NCI-H524 treated with DMSO at 0.1 percent for 48 hours (cell line): ENCODE measurements at regions not wholly inside any gene's neighbourhood (a gene's known extent, or its start where the extent isn't known, plus 50 kb on each side); places are given as distances from the start of the nearest gene placed in this dataset.

ENCODE experiments used
- DNase-seq: peaks from one replicate; lab custom pipeline; 2025; lab: John Stamatoyannopoulos, UW

GRCh38 chr13:99055281-99055680 lies 77.4 kb upstream of the DOCK9 start:
- no peak for DNase-seq

DNA sequence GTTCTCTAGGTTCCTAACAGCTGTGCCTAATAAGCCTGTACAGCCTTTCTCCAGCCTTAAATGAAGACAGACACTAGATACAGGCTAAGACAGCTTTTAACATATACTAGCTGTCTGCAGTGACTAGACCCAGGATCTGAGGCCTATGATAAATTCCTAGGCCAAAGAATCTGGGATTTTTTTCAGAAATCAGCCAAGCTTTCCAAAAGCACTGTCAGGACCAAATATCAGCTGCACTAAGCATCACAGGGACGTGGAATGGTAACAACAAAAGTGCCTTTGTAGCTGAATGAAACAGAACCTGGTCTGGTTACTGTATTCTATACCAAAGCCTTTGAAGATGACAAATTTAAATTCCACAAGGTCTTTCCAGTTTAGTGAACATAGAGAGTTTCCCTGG lies 77.9 kb upstream of the DOCK9 start:
- DNase-seq = no peak

DNA sequence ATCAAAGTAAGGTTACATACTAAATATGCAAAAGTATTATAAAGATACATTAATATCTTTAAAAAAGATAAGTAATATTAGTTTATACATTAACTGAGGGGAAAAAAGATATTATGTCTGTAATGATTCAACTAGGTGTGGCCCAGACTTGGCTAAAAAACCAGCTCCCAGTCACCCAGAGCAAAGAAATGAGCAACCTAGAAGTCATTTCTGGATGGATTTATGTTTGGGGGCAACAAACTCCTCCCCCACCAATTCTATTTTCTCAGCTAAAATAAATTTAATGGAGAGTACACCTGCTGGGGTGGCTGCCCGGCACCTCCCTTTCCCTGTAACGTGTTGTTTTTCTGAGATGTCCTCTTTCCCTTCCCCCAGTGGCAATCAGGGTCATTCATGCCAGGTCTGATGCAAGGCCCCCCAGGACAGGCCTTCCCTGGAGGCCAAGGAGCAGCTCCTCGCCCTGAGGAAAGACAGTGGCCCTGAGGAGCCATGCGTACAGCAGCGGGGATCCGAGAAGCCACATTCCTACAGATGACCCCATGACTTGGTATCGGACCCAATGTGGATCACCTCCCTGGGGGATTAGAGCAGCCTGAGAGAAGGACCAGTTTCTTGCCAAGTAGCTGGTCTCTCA lies 78.6 kb upstream of the DOCK9 start:
- DNase-seq = no peak

- no peak for DNase-seq
Observed at GRCh38 chr13:99057310-99057975, 79.6 kb upstream of the DOCK9 start.

- DNase-seq = no peak
Observed at GRCh38 chr13:99058527-99059495, 80.9 kb upstream of the DOCK9 start.

DNA sequence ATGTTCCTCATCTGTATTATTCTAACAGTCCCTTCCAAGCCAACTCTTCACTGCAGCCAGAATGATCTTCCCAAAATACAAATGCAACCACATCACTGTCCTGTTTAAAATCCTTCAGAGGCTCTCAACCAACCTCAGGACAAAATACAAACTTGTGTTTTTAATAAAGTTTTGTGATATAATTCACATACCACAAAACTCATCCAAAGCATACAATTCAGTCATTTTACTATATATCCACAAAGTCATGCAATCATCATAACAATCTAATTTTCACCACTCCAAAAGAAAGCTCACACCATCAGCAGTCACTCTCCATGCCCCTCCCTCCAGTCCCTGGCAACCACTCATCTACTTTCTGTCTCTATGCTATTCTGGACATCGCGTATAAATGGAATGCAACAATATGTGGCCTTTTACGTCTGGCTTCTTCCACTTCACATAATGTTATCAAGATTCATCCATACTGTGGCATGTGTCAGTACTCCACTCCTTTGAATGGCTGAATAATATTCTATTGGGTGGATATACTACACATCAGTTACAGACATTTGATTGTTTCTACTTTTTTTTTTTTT lies 81.7 kb upstream of the DOCK9 start:
- DNase-seq = no peak

- DNase-seq = no peak
Observed at GRCh38 chr13:99061411-99061810, 83.5 kb upstream of the DOCK9 start.

- no peak for DNase-seq
Observed at GRCh38 chr13:99062593-99062992, 84.7 kb upstream of the DOCK9 start.

- DNase-seq = no peak
Observed at GRCh38 chr13:99063178-99063577, 85.3 kb upstream of the DOCK9 start.

DNA sequence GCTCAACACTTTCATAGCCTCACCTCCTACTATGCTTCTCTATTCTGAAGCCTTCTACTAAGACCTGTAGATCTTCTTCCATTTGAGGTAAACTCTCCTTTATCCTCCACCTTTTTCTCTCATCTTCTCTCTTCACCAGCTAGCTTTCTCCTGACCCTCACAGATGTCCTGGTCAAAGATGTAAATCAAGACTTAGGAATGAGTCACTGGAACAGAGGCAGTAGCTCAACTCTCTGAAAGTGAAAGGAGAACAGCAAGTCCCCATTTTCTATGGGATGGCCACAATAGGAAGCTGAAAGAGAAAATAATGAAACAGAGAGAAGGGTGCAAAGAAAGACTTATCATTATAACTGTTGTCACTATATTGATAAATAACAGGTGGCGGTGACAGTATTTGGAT lies 86.1 kb upstream of the DOCK9 start:
- no peak for DNase-seq

DNA sequence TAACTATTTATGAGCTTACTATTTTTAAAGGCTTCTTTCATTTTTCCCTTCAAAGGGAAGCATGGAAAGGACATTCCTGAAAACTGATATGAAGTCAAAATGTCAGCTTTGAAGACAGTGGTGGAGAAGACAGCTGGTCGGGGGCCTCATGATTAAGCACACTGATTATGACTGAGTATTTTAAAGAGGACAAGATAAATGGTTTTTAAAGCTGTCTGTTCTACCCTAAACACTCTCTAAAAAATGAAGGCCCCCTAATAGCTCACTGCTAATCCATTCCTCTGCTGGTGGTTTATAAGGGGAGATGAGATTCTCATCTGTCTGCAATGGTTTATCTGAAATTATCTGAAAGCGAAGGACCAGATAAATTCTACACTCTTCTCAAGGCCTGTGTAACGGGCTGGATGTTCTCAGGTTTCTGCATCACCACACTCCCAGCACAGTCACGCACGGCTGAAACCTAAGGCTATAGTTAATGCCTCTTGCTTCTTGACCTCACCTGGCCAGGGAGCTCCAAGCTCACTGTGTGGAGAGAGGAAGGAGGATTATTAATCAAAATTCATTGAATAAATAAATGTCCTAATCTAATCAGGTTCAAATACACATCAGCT lies 86.9 kb upstream of the DOCK9 start:
- peak; percentile 32 for DNase-seq

DNA sequence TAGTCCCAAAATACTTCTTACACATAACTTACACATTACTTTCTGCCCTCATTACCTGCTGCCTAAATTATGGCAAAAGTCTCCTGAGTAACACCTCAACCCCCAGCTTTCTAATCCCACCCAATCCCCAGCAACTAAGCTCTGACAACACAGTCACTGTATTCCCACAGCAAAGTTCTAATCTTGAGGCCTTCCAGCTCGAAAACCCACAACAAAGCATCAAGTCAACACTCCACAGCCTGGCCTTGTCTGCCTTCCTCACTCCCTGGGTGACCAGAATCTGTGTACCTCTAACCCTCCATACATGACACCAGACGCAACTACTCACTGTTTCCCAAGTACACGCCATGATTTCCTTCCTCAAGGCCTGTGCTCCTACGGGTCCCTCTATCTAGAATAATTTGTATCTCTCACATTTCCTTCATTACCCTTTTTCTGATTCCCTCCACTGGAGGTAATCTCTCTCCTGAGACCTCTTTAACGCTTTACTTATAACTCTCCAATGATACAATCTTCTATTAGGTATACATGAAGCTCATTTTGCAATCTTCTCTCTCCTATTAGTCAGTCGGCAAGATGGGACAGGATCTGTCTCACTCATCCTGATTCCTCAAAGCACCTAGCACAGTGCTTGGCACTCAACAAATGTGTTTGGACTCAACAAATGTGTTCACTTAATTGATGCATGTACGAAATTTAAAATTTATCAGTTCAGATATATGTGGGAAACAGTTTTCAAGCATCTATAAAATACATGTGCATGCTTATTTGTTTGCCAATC lies 87.6 kb upstream of the DOCK9 start:
- DNase-seq = no peak

GRCh38 chr13:99066219-99066618 lies 88.4 kb upstream of the DOCK9 start:
- DNase-seq = no peak

DNA sequence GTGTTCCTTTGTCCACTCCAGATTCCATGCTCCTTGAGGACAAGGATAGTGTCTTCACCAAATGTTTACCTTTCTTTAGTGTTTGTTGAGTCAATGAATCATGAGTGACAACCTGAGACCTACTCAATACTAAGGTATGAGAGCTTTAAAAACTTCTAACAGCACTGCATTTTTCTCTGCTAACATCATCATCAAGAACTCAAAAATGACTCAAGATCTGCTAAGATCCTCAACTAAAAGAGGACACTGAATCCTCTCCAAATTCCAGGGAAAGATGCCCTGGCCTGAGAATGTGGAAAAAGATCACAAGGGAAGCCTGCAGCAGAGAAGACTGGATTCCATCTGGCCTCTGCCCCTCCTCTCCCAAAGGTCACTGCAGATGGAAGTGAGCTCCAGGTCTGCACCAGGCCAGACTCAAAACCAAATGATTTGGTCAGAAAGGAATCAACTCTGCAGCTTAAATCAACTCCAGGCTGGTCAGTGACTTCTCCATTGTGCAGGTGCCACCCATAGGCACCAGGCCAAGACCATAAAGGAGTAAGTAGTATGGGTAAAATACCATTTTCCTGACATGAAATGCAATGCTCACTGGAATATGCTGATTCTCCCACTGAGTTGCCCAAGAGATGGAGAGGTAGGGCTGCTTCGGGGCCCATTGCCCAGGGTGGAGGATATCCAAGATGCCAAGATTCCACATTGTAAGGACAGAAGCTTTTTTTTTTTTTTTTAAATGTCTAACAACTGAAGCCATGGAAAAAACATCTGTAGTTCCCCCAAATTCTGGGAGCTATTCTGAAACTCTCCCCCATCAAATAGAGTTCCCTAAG lies 89.5 kb upstream of the DOCK9 start:
- DNase-seq = no peak

- no peak for DNase-seq
Observed at GRCh38 chr13:99071211-99071610, 93.3 kb upstream of the DOCK9 start.

- DNase-seq = no peak
Observed at GRCh38 chr13:99071666-99072065, 93.8 kb upstream of the DOCK9 start.

- DNase-seq = no peak
Observed at GRCh38 chr13:99072356-99072755, 94.5 kb upstream of the DOCK9 start.

DNA sequence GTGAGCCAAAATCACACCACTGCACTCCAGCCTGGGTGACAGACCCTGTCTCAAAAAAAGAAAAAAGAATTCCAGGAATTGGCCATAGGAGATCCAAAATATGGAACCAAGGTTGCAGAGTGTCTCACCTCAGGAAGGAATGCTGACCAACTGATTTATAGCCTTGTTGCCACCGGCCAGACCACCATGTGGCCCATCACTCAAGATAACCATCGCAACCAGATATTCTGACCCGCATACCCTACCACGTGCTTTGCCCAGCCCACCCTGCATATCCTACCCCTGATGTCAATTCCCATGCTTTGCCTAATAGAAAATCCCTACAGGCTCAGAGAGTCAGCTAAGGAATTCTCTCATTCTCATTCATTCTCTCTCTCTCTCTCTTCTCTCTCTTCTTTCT lies 95.1 kb upstream of the DOCK9 start:
- no peak for DNase-seq

DNA sequence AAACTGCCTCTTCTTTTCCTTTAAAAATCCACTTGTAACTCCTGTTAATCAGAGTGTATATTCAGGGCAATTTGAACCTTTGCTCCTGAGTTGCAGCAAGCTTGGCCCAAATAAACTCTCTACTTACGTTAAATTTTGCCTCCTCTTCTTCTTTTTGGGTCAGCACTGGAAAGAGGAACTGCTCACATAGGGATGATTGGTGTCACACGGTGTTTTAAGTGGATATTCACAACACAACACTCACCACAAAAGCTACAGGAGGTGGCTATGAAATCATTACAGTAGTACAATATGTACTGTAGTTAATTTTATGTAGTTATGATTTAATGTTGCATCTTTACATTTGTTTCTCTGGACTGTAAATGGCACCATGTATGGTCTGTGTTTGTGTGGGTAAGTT lies 96.8 kb upstream of the DOCK9 start:
- DNase-seq = no peak
